GM12891 (cell line): ENCODE measurements at regions not wholly inside any gene's neighbourhood (a gene's known extent, or its start where the extent isn't known, plus 50 kb on each side); places are given as distances from the start of the nearest gene placed in this dataset.

Experiments used
- DNase-seq: peaks from one replicate; pipeline ENCODE4 v3.0.0; 2011; ENCODE audit warnings: low spot score; ENCODE audit not compliant: insufficient read length
- FAIRE-seq: peaks from 2 replicates; lab custom pipeline; 2011; peaks lifted over from hg19 to GRCh38; lab: Jason Lieb, UNC
- PAX5 ChIP-seq: IDR thresholded peaks from 2 replicates; pipeline ENCODE4 v1.6.1; 2011; ENCODE audit warnings: low read length, moderate library complexity, mild to moderate bottlenecking; ENCODE audit not compliant: insufficient read depth, severe bottlenecking
- POLR2A ChIP-seq: IDR thresholded peaks from 2 replicates; pipeline ENCODE4 v1.6.1; 2011; ENCODE audit warnings: low read depth, low read length, control low read depth
- POLR2AphosphoS5 ChIP-seq: IDR thresholded peaks from 2 replicates; pipeline ENCODE4 v1.6.1; 2011; ENCODE audit warnings: low read depth, low read length, control low read depth
- POU2F2 ChIP-seq: IDR thresholded peaks from 2 replicates; pipeline ENCODE4 v1.6.1; 2011; ENCODE audit warnings: low read depth, mild to moderate bottlenecking, control low read depth, low read length, moderate library complexity
- SPI1 ChIP-seq: IDR thresholded peaks from 2 replicates; pipeline ENCODE4 v1.6.1; 2011; ENCODE audit warnings: low read depth, low read length, control low read depth
- TAF1 ChIP-seq: IDR thresholded peaks from 2 replicates; pipeline ENCODE4 v1.6.1; 2011; ENCODE audit warnings: low read depth, low read length, control low read depth

- FAIRE-seq: no peak
- DNase-seq: no peak
- no peak for TF ChIP-seq POU2F2
- no peak for TF ChIP-seq POLR2A
These were observed 180.5 kb upstream of the CADM1 start for GRCh38 chr11:115684699-115685098.

GRCh38 chr11:115684135-115684534 lies 179.9 kb upstream of the CADM1 start:
- TF ChIP-seq POU2F2: no peak
- no peak for TF ChIP-seq PAX5
- TF ChIP-seq POLR2AphosphoS5: no peak
- TF ChIP-seq SPI1: no peak
- TF ChIP-seq POLR2A: no peak
- TF ChIP-seq TAF1: no peak
- FAIRE-seq (no peak), DNase-seq (no peak)

- TF ChIP-seq PAX5: no peak
- no peak for TF ChIP-seq POLR2AphosphoS5
- TF ChIP-seq POU2F2: no peak
- TF ChIP-seq POLR2A: no peak
- no peak for TF ChIP-seq TAF1
- TF ChIP-seq SPI1: no peak
- DNase-seq: no peak
- no peak for FAIRE-seq
These were observed 178.7 kb upstream of the CADM1 start for GRCh38 chr11:115682888-115683287.

- DNase-seq: no peak
- no peak for FAIRE-seq
- TF ChIP-seq POLR2AphosphoS5 (no peak), POU2F2 (no peak), PAX5 (no peak), TAF1 (no peak), SPI1 (no peak), POLR2A (no peak)
These were observed 177.9 kb upstream of the CADM1 start for GRCh38 chr11:115682101-115682500.

GRCh38 chr11:115679945-115680344 lies 175.7 kb upstream of the CADM1 start:
- TF ChIP-seq SPI1 (no peak), POLR2A (no peak), PAX5 (no peak)
- FAIRE-seq (no peak), DNase-seq (no peak)

GRCh38 chr11:115678942-115679341 lies 174.7 kb upstream of the CADM1 start:
- no peak for TF ChIP-seq POU2F2
- no peak for TF ChIP-seq SPI1
- TF ChIP-seq PAX5: no peak
- no peak for TF ChIP-seq TAF1
- TF ChIP-seq POLR2AphosphoS5: no peak
- TF ChIP-seq POLR2A: no peak
- DNase-seq: no peak
- FAIRE-seq: no peak

GRCh38 chr11:115677190-115677589 lies 173.0 kb upstream of the CADM1 start:
- TF ChIP-seq POLR2A (no peak), POU2F2 (no peak), TAF1 (no peak), PAX5 (no peak), SPI1 (no peak), POLR2AphosphoS5 (no peak)
- DNase-seq (no peak), FAIRE-seq (no peak)

GRCh38 chr11:115676768-115677167 lies 172.6 kb upstream of the CADM1 start:
- no peak for TF ChIP-seq POU2F2
- TF ChIP-seq POLR2AphosphoS5: no peak
- TF ChIP-seq SPI1: no peak
- TF ChIP-seq TAF1: no peak
- TF ChIP-seq PAX5: no peak
- TF ChIP-seq POLR2A: no peak
- FAIRE-seq: no peak

GRCh38 chr11:115676206-115676605 lies 172.0 kb upstream of the CADM1 start:
- no peak for FAIRE-seq
- TF ChIP-seq POLR2A (no peak), POLR2AphosphoS5 (no peak), POU2F2 (no peak), TAF1 (no peak), SPI1 (no peak), PAX5 (no peak)
- DNase-seq: no peak

More at GRCh38 chr11:115676768-115677167, 172.6 kb upstream of the CADM1 start:
- no peak for DNase-seq

GRCh38 chr11:115674937-115675544 lies 170.8 kb upstream of the CADM1 start:
- FAIRE-seq: no peak
- TF ChIP-seq POLR2AphosphoS5 (no peak), PAX5 (no peak), SPI1 (no peak), TAF1 (no peak), POU2F2 (no peak), POLR2A (no peak)

More at GRCh38 chr11:115674937-115675544, 170.8 kb upstream of the CADM1 start:
- DNase-seq: no peak
